T follicular helper cell (primary cell): ENCODE measurements at regions not wholly inside any gene's neighbourhood (a gene's known extent, or its start where the extent isn't known, plus 50 kb on each side); places are given as distances from the start of the nearest gene placed in this dataset.
"Not testable (repeated sequence)": the region's sequence is repeated elsewhere in the genome, so short reads cannot be mapped to it uniquely, and the experiment has no call there.

ENCODE experiments used
- DNase-seq: peaks from one replicate; pipeline ENCODE4 v3.0.0-alpha.2; 2020; ENCODE audit warnings: low read depth

GRCh38 chr1:146715054-146715453 is 223.1 kb upstream of the NBPF12 start:
- not testable (repeated sequence) for DNase-seq

DNA sequence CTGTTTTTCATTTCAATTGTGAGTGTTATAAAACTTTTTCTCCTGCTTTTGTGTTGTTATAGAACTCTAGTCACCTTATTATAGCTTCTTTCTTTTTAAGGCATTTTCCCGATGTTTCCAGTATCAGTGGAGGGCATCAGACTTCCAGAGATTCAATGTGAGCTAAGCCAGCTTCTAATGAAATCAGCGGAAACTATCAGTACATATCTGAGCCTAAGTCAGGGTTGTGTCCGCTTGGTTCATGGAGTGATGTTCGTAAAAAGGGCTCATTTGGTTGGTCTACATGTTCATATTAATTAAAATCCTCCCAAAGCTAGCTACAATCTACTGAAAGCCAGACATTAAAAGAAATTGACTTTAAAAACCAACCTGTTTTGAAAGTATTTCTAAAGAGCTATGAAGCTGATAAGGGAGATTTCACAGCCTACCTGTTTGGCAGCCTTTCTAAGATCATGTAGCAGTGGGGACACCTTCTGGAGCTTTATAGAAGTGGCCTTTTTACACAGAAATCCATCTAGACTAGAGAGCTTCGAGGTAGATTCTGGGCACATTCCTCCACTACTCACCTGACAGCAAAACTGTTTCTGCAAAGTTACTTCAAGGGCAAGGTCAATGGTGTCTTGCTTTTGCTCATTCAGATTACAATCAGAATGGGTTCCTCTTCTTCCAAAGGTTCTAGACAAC is 227.1 kb upstream of the NBPF12 start:
- DNase-seq = not testable (repeated sequence)

DNA sequence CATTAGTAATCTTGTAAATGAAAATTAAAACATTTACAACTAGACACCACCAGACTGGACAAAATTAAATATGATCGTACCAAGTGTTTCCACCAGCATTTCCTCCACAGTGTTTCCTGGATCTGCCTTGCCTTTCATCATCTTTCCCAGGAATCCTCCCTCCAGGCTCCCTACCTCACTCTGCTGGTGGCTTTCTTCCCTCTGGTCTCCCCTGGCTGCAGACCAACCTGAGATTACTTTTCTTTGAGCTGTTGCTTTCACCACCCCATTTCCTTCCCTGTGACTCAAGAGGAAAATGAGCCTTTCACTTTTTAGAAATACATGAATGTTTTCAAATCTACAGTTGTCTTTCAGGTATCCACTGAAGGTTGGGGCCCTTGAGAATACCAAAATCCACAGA is 228.8 kb upstream of the NBPF12 start:
- not testable (repeated sequence) for DNase-seq

DNA sequence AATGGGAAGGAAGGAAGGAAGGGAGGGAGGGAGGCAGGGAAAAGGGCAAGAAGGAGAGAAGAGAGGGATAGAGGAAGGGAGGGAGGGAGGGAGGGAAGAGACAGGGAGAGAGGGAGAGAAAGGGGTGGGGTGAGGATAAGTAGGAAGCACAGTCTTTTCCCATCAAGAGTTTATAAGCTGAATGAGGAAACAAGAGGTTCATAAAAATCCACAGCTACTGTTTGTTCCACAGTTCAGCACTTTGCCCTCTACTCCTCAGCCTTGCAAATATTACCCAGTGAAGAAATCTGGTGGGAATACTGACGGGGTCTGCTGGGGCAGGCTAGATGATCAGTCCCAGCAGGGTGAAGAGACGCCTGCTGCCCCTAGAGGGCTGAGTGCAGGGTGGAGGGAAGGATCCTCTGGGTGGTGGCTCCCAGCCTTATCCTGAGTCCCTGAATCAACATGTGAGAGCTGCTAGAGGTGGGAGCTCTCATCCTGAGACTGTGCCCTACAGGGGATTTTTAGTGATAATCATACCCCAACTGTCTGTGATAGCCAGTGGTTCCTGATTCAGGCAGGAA is 233.9 kb upstream of the NBPF12 start:
- DNase-seq = not testable (repeated sequence)

- DNase-seq = not testable (repeated sequence)
Observed at GRCh38 chr1:146701320-146701719, 236.8 kb upstream of the NBPF12 start.

- DNase-seq = not testable (repeated sequence)
Observed at GRCh38 chr1:146695388-146695787, 242.7 kb upstream of the NBPF12 start.

DNA sequence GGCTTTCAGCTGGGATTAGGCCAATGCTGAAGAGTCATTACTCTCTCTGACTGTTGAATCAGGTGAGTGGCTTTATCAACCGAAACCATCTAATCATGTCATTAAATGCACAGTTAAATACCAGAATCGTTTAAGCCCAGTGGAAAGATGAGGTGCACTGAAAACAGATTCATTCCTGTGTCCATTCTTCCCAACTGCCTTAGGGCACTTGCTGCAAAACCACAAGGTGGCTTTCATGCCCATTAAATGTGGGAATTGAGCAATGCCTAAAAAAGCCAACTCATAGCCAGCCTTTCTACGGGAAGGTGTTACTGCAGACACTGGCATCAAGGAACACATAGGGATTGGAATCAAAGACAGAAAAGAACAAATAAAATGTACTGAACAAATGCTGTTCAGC is 246.3 kb upstream of the NBPF12 start:
- not testable (repeated sequence) for DNase-seq

GRCh38 chr1:146688893-146689292 is 249.2 kb upstream of the NBPF12 start:
- DNase-seq = not testable (repeated sequence)

GRCh38 chr1:146686777-146687366 is 251.3 kb upstream of the NBPF12 start:
- DNase-seq = not testable (repeated sequence)

DNA sequence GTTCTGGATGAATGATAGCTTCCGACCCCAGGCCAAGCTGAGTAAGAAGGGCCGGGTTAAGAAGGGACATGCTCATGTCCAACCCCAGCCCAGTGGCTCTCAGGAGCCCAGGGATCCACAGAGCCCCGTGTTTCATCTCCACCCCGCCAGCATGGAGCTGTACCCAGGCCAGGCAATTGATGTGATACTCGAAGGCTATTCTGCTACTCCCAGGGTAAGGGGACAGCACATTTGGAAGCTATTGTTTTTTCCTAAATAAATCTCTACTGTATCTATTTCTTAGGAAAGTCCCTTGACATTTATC is 255.0 kb upstream of the NBPF12 start:
- not testable (repeated sequence) for DNase-seq

GRCh38 chr1:146682227-146683125 is 255.6 kb upstream of the NBPF12 start:
- not testable (repeated sequence) for DNase-seq

DNA sequence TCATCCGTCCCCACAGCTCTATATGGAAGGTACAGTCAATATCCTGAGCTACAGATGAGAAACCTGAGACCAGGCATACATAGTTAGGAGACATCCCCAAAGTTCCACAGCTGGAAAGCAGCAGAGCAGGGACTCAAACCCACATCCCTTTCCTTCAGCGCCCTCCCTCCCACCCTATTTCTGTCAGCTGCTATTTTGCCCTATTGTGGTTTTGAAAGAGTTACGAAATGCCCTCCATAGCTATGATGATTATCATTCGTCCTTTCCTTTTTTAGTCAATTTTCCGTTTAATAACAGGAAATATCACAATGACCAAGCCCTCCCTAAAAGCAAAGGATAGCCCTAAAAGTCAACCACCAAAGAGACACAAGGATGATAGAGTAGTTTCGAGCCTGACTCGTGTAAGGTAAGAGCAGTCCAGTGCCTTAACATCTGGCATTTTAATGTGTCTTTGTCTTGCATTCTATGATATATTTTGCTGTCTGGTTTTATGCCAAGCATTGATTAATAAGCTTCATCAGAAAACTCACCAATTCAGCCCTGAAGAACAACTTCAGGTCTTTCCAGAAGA is 264.3 kb upstream of the NBPF12 start:
- DNase-seq = not testable (repeated sequence)

DNA sequence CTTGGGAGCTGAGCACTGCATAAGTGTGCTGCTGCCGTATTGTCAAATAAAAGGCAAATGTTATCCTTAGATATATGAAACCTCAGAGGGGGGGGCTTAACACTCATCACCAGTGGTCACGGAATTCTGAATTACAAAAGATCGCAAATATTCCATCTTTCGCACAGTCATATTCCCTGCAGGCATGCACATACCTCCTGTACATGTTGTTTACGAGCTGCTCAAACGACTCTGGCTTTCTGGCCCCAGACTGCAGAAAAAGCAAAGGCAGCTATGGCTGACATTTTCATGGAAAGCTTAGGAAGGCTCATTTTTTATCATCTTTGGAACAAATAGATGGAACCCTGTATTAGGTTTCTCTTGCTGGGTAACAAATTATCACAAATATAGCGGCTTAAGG is 265.5 kb upstream of the NBPF12 start:
- DNase-seq = not testable (repeated sequence)

- DNase-seq = not testable (repeated sequence)
Observed at GRCh38 chr1:146671588-146671987, 266.5 kb upstream of the NBPF12 start.

DNA sequence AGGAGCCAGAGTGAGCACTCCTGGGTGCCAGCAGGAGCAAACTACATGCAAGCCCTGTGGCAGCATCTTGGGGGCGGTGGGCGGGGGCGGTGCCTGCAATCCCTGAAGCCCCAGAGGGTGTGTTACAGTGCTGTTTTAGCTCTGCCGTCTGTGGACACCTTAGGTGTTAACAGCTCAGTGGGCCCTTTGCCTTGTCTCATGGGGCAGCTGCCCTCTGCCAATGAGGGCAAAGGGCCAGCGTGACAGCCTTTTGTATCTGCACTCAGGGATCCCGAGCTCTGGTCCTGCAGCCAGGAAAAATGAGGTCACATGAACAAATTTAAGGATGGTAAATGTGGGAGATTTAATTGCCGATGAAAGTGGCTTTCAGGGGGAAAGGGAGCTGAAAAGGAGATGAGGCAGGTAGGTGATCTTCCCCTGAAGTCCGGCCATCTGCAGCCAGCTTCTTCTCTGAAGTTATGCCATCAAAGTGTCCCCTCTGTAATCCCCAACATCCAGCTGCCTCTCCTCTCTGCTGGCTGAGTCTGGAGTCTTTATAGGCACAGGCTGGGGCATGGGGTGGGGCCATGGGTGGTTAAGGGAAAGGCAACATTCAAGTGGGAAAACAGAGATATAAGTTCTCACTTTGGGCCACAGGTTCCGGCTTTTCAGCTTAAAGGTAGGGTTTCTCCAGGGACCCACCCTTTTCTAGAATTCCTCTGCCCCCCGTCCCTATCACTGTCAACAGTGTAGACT is 267.1 kb upstream of the NBPF12 start:
- DNase-seq = not testable (repeated sequence)

GRCh38 chr1:146666275-146666674 is 271.8 kb upstream of the NBPF12 start:
- DNase-seq = not testable (repeated sequence)

DNA sequence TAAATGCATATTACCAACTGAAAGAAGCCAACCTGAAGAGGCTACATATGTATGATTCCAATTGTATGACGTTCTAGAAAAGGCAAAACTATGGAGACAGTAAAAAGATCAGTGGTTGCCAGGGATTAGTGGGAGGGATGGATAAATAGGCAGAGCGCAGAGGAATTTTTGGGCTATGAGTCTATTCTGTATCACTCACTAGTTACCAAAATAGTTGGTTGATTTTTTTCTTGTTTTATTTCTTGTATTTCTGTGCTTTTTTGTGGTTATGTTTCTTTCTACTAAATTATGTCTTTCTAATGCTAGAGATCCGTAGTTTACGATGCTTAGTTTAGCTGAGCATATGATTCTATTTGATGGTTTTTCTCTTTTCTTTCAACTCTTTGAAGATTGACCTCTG is 277.9 kb upstream of the NBPF12 start:
- DNase-seq = not testable (repeated sequence)

DNA sequence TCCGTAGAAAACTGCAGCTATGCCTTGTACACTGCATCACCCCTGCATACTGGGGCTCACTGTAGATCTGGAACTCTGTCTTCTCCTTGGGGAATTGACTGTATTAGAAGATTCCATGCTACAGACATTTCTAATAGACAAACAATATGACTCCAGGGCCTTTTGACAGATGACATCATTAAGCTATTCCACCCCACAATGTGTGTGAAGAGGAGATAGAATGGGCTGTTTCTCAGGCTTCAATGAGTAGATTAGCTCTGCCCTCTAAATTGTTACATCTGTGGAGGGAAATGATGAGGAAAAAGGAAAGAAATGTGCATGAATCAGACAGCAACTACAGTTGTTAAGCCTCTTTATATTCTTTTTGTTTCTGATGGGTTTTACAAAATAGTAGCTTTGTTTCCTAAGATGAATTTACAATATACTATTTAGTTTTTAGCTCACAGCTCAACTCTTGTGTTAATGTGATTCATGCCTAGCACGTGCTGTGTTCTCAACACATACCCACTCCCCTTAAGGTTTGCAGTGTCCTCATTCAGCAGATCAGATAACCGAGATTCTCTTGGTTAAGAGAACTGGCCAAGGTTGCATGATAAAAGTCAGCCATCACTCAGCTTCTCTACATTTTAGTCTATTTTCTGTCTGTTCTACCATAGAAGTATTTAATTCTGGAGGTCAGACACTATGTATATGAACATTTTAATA is 281.6 kb upstream of the NBPF12 start:
- DNase-seq = not testable (repeated sequence)

GRCh38 chr1:146654763-146655162 is 283.4 kb upstream of the NBPF12 start:
- not testable (repeated sequence) for DNase-seq

DNA sequence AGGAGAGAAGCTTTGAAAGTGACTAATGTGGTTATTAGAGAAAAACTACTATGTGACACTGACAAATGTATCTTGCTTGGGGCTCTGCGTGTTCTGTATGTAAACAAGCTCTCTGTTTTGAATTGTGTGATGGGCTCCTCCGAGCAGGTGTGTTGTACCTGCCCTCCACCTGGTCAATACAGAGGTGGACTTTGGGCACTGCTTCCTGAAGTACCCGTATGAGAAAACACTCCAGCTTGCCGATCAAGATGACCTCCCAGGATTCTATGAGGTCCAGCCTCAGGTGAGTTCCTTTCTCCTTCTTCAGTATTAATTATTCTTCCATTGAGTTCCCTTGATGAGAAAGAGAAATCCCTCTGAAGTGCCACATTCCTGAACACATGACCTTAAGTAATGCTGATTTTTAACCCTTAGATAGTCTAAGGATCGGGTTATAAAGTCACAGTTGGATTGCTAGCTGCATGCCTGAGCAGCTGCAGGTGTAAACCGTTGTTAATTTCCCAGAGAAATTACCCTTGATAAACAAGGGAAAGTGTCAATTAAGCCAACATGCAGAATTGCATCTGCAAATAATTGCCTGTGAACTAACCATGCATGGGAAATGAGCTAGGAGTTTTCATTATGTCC is 292.0 kb upstream of the NBPF12 start:
- not testable (repeated sequence) for DNase-seq
